ENCODE measurements at regions not wholly inside any gene's neighbourhood (a gene's known extent, or its start where the extent isn't known, plus 50 kb on each side); places are given as distances from the start of the nearest gene placed in this dataset.

DNA sequence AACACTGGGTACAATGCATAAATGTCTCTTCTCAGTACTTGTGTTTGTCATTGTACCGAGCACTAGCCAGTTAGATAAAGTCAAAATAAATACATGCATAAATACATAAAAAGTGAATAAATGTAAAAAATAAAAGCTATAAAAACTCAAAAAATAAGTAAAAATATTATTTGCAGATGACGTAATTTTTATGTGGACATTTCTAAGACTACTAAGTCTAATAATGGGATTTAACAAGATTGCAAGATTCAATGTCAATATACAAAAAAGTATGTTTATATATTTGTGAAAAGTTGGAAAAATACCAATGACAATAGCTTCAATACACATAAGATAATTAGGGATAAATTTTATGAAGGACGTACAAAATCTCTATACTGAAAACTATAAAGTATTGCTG lies 639.6 kb downstream of the CBLN4 start:
- no peak for TF ChIP-seq YY1 (IDR thresholded peaks at IDR 0.05; ENCODE audit: low read depth)
- no peak for TF ChIP-seq FOXM1 (IDR thresholded peaks at IDR 0.05; ENCODE audit: borderline replicate concordance, low read depth)
- TF ChIP-seq, protein P1, sequence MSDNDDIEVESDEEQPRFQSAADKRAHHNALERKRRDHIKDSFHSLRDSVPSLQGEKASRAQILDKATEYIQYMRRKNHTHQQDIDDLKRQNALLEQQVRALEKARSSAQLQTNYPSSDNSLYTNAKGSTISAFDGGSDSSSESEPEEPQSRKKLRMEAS (IDR thresholded peaks at IDR 0.05), result no peak
- TF ChIP-seq CEBPB (IDR thresholded peaks at IDR 0.05), result no peak
- no peak for TF ChIP-seq CREB1 (IDR thresholded peaks at IDR 0.05; ENCODE audit: low read depth)
- no peak for TF ChIP-seq ZBTB7A (IDR thresholded peaks at IDR 0.05; ENCODE audit: low read depth)
- no peak for TF ChIP-seq NFIC (IDR thresholded peaks at IDR 0.05)
- TF ChIP-seq, protein P2, sequence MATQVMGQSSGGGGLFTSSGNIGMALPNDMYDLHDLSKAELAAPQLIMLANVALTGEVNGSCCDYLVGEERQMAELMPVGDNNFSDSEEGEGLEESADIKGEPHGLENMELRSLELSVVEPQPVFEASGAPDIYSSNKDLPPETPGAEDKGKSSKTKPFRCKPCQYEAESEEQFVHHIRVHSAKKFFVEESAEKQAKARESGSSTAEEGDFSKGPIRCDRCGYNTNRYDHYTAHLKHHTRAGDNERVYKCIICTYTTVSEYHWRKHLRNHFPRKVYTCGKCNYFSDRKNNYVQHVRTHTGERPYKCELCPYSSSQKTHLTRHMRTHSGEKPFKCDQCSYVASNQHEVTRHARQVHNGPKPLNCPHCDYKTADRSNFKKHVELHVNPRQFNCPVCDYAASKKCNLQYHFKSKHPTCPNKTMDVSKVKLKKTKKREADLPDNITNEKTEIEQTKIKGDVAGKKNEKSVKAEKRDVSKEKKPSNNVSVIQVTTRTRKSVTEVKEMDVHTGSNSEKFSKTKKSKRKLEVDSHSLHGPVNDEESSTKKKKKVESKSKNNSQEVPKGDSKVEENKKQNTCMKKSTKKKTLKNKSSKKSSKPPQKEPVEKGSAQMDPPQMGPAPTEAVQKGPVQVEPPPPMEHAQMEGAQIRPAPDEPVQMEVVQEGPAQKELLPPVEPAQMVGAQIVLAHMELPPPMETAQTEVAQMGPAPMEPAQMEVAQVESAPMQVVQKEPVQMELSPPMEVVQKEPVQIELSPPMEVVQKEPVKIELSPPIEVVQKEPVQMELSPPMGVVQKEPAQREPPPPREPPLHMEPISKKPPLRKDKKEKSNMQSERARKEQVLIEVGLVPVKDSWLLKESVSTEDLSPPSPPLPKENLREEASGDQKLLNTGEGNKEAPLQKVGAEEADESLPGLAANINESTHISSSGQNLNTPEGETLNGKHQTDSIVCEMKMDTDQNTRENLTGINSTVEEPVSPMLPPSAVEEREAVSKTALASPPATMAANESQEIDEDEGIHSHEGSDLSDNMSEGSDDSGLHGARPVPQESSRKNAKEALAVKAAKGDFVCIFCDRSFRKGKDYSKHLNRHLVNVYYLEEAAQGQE (IDR thresholded peaks at IDR 0.05; ENCODE audit: low read depth), result no peak
- no peak for TF ChIP-seq TCF12 (IDR thresholded peaks at IDR 0.05; ENCODE audit: low read depth)
- TF ChIP-seq, protein P3, sequence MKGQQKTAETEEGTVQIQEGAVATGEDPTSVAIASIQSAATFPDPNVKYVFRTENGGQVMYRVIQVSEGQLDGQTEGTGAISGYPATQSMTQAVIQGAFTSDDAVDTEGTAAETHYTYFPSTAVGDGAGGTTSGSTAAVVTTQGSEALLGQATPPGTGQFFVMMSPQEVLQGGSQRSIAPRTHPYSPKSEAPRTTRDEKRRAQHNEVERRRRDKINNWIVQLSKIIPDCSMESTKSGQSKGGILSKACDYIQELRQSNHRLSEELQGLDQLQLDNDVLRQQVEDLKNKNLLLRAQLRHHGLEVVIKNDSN (IDR thresholded peaks at IDR 0.05), result no peak
- TF ChIP-seq TEAD4 (IDR thresholded peaks at IDR 0.05), result no peak
- no peak for TF ChIP-seq EP300 (IDR thresholded peaks at IDR 0.05; ENCODE audit: borderline replicate concordance)
- TF ChIP-seq RAD21 (IDR thresholded peaks at IDR 0.05; ENCODE audit: low read depth), result no peak
- TF ChIP-seq TAF1 (IDR thresholded peaks at IDR 0.05; ENCODE audit: low read depth), result no peak
- no peak for TF ChIP-seq EGR1 (IDR thresholded peaks at IDR 0.05)

DNA sequence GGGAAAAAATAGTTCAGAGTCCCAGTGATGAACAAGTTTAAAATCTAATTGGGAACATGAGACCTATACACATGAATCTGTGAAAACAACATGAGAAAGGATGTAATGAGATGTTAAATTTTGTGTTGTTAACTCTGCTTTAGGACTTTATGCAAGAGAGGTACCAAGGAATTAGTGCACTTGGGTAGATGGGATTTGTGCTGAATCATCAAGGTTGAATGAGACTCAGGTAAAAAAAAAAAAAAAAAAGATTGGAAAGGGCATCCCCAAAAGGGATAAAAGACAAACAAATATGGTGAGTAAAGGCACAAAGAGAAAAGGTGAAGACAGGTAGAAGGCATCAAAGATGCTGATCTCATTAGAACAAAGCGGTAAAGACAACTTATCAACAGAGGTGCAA lies 644.4 kb downstream of the CBLN4 start:
- TF ChIP-seq FOXM1 (IDR thresholded peaks at IDR 0.05; ENCODE audit: borderline replicate concordance, low read depth), result no peak
- TF ChIP-seq TEAD4 (IDR thresholded peaks at IDR 0.05), result no peak
- TF ChIP-seq EP300 (IDR thresholded peaks at IDR 0.05; ENCODE audit: borderline replicate concordance), result no peak
- no peak for TF ChIP-seq CEBPB (IDR thresholded peaks at IDR 0.05)
- TF ChIP-seq ZBTB7A (IDR thresholded peaks at IDR 0.05; ENCODE audit: low read depth), result no peak
- no peak for TF ChIP-seq TAF1 (IDR thresholded peaks at IDR 0.05; ENCODE audit: low read depth)
- TF ChIP-seq, protein P1 (IDR thresholded peaks at IDR 0.05), result no peak
- no peak for TF ChIP-seq YY1 (IDR thresholded peaks at IDR 0.05; ENCODE audit: low read depth)
- TF ChIP-seq, protein P3 (IDR thresholded peaks at IDR 0.05), result no peak
- TF ChIP-seq TCF12 (IDR thresholded peaks at IDR 0.05; ENCODE audit: low read depth), result no peak
- no peak for TF ChIP-seq NFIC (IDR thresholded peaks at IDR 0.05)
- no peak for TF ChIP-seq EGR1 (IDR thresholded peaks at IDR 0.05)
- TF ChIP-seq RAD21 (IDR thresholded peaks at IDR 0.05; ENCODE audit: low read depth), result no peak
- no peak for TF ChIP-seq CREB1 (IDR thresholded peaks at IDR 0.05; ENCODE audit: low read depth)
- TF ChIP-seq, protein P2 (IDR thresholded peaks at IDR 0.05; ENCODE audit: low read depth), result no peak

DNA sequence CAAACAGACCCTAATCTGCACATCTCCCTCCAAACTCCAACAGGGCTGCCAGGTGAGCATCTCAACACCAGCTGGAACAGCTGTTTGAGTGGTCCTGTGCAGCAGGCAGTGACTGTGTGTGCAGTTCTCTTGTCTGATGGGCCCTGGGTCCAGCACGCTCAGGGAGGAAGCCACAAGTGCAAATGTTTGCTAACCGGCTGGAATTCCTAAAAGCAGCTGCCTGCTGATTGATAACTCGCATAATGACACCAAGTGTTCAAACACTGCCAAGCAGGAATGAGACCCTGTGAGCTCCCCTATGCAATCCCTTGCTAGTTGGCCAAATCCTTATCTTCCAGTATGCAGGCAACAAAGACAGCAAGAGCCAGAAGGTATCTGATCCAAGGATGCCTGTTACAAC lies 650.6 kb downstream of the CBLN4 start:
- TF ChIP-seq, protein P2 (IDR thresholded peaks at IDR 0.05; ENCODE audit: low read depth), result no peak
- TF ChIP-seq CREB1 (IDR thresholded peaks at IDR 0.05; ENCODE audit: low read depth) (no peak), EGR1 (IDR thresholded peaks at IDR 0.05) (no peak), FOXM1 (IDR thresholded peaks at IDR 0.05; ENCODE audit: borderline replicate concordance, low read depth) (no peak), EP300 (IDR thresholded peaks at IDR 0.05; ENCODE audit: borderline replicate concordance) (no peak), TAF1 (IDR thresholded peaks at IDR 0.05; ENCODE audit: low read depth) (no peak), RAD21 (IDR thresholded peaks at IDR 0.05; ENCODE audit: low read depth) (no peak), YY1 (IDR thresholded peaks at IDR 0.05; ENCODE audit: low read depth) (no peak), ZBTB7A (IDR thresholded peaks at IDR 0.05; ENCODE audit: low read depth) (no peak), TCF12 (IDR thresholded peaks at IDR 0.05; ENCODE audit: low read depth) (no peak), NFIC (IDR thresholded peaks at IDR 0.05) (no peak)
- TF ChIP-seq, protein P1 (IDR thresholded peaks at IDR 0.05), result no peak

DNA sequence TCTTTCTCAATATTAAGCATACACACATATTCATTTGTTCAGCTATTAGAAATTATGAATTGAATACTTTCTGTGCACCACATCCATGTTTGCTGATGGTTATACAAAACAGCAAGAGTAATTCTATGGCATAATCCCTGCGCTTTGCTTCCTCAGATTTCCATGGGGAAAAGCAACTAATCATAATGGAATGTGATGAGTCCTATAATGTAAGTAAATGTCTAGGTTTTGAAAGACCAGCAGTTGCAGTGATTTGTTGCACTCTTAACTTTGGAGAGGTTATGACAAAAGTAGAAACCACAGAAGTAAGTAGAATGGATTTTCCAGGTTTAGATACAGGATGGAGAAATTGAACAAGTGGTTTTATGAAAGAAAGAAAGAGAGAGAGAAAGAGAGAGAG lies 652.1 kb downstream of the CBLN4 start:
- TF ChIP-seq, protein P3 (IDR thresholded peaks at IDR 0.05), result no peak
- TF ChIP-seq CEBPB (IDR thresholded peaks at IDR 0.05) (no peak), TCF12 (IDR thresholded peaks at IDR 0.05; ENCODE audit: low read depth) (no peak), CREB1 (IDR thresholded peaks at IDR 0.05; ENCODE audit: low read depth) (no peak), EP300 (IDR thresholded peaks at IDR 0.05; ENCODE audit: borderline replicate concordance) (no peak), ZBTB7A (IDR thresholded peaks at IDR 0.05; ENCODE audit: low read depth) (no peak), TAF1 (IDR thresholded peaks at IDR 0.05; ENCODE audit: low read depth) (no peak), EGR1 (IDR thresholded peaks at IDR 0.05) (no peak), YY1 (IDR thresholded peaks at IDR 0.05; ENCODE audit: low read depth) (no peak), NFIC (IDR thresholded peaks at IDR 0.05) (no peak), TEAD4 (IDR thresholded peaks at IDR 0.05) (no peak), FOXM1 (IDR thresholded peaks at IDR 0.05; ENCODE audit: borderline replicate concordance, low read depth) (no peak), RAD21 (IDR thresholded peaks at IDR 0.05; ENCODE audit: low read depth) (no peak)
- TF ChIP-seq, protein P1 (IDR thresholded peaks at IDR 0.05), result no peak
- TF ChIP-seq, protein P2 (IDR thresholded peaks at IDR 0.05; ENCODE audit: low read depth), result no peak
